Natural killer cell (primary cell): ENCODE measurements at regions not wholly inside any gene's neighbourhood (a gene's known extent, or its start where the extent isn't known, plus 50 kb on each side); places are given as distances from the start of the nearest gene placed in this dataset.

ENCODE experiments used
- ATAC-seq, 3 donors: fragments of 150-1000 bp in 2 of 3; fragments of 200-7000 bp in 1 of 3; cut with Tn5 transposase; 1 replicate in 1 of 3; 2 replicates in 2 of 3; pipeline ENCODE4 v1.10.0; 2021; ENCODE audit warnings: mild to moderate bottlenecking in 2 of 3, moderate library complexity in 2 of 3
- DNase-seq, 2 donors: peaks; one replicate each; pipeline versions ENCODE4 v3.0.0 to v3.0.0-alpha.2; 2013 to 2021; ENCODE audit warnings: mixed read lengths in 1 of 2
- H3K27ac ChIP-seq: one replicate; pipeline ENCODE4 v1.5.1; 2013; ENCODE audit warnings: mild to moderate bottlenecking, low read length
- H3K27me3 ChIP-seq: one replicate; pipeline ENCODE4 v1.6.1; 2013; ENCODE audit warnings: low read length; ENCODE audit not compliant: control insufficient read depth, insufficient read depth
- H3K36me3 ChIP-seq: one replicate; pipeline ENCODE4 v1.6.1; 2013; ENCODE audit warnings: low read length; ENCODE audit not compliant: control insufficient read depth, insufficient read depth
- H3K4me1 ChIP-seq: one replicate; pipeline ENCODE4 v1.6.1; 2013; ENCODE audit warnings: low read length; ENCODE audit not compliant: control insufficient read depth, insufficient read depth
- H3K4me3 ChIP-seq: one replicate; pipeline ENCODE4 v1.5.1; 2013; ENCODE audit warnings: low read length
- H3K9me3 ChIP-seq: one replicate; pipeline ENCODE4 v1.6.1; 2013; ENCODE audit warnings: low read length; ENCODE audit not compliant: control insufficient read depth, insufficient read depth
- H3K27ac Mint-ChIP-seq, 2 donors: one replicate each; pipeline ENCODE4 v1.8.0; 2022; ENCODE audit warnings: mild to moderate bottlenecking in 2 of 2, mixed read lengths in 2 of 2, moderate library complexity in 1 of 2
- H3K27me3 Mint-ChIP-seq, 2 donors: one replicate each; pipeline ENCODE4 v1.8.0; 2022; ENCODE audit warnings: low read depth in 2 of 2, mixed read lengths in 2 of 2
- H3K36me3 Mint-ChIP-seq: one replicate; pipeline ENCODE4 v1.8.0; 2022; ENCODE audit warnings: mixed read lengths
- H3K4me1 Mint-ChIP-seq, 2 donors: one replicate each; pipeline ENCODE4 v1.8.0; 2022; ENCODE audit warnings: mixed read lengths in 2 of 2
- H3K4me3 Mint-ChIP-seq: one replicate; pipeline ENCODE4 v1.8.0; 2022; ENCODE audit warnings: mild to moderate bottlenecking, moderate library complexity, mixed read lengths
- H3K9me3 Mint-ChIP-seq, 2 donors: one replicate each; pipeline ENCODE4 v1.8.0; 2022; ENCODE audit warnings: mixed read lengths in 2 of 2
- CTCF ChIP-seq: fragments of 200-600 bp; IDR thresholded peaks from one replicate; pipeline ENCODE4 v1.8.0; 2022; ENCODE audit warnings: antibody characterized with exemption
- WGBS: methylation state at CpG from one replicate; pipeline ENCODE4 v1.1.7; 2013; ENCODE audit warnings: missing lambda C conversion rate; ENCODE audit not compliant: insufficient coverage; 5-methylcytosine and 5-hydroxymethylcytosine counted together
- intact Hi-C: fragments of 100-400 bp; cut with micrococcal nuclease; formaldehyde crosslinking; loops from one replicate; pipeline ENCODE4 v1.14.2; 2022

DNA sequence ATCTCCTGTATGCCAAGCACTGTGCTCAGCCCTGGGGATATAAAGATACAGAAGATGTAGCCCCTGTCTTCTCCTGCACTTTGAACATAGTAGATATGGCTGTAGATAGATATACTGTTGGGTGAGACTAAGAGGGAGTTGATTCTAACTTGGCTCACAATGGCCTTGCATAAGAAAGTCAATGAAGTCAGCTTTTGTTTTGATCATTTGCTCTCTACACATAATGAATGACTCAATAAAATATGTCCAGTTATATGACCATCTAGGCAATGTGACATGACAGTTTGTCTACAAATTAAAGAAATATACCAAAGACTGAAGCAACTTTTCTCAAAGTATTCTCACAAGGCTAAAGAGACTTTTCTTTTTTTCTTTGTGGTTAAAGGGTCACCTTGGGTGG, 147.6 kb upstream of the DIPK2B start:
- no peaks in the 10 kb centered on the region for H3K4me1 ChIP-seq
- no peak for ATAC-seq
- H3K27me3 ChIP-seq: no peaks in the 10 kb centered on the region
- TF ChIP-seq CTCF: no peak
- Mint-ChIP-seq H3K9me3 (peaks cover 2 to 4% of the 10 kb centered on the region in 2 donors), H3K4me1 (no peaks in the 10 kb centered on the region), H3K4me3 (no peak overlapping the region), H3K27ac (no peak overlapping the region), H3K36me3 (no peaks in the 10 kb centered on the region), H3K27me3 (peaks cover 0 to 28% of the 10 kb centered on the region in 2 donors)
- H3K27ac ChIP-seq: no peak overlapping the region
- no peaks in the 10 kb centered on the region for H3K9me3 ChIP-seq
- DNase-seq: no peak
- no peak overlapping the region for H3K4me3 ChIP-seq
- no peaks in the 10 kb centered on the region for H3K36me3 ChIP-seq
- intact Hi-C loops: no loop called here

GRCh38 chrX:45347877-45348276, 147.2 kb upstream of the DIPK2B start:
- no peak for DNase-seq
- no peak overlapping the region for H3K27ac Mint-ChIP-seq
- Histone ChIP-seq H3K36me3 (no peaks in the 10 kb centered on the region), H3K9me3 (no peaks in the 10 kb centered on the region), H3K4me1 (no peaks in the 10 kb centered on the region), H3K27ac (no peak overlapping the region), H3K27me3 (no peaks in the 10 kb centered on the region), H3K4me3 (no peak overlapping the region)
- no peaks in the 10 kb centered on the region for H3K4me1 Mint-ChIP-seq
- H3K9me3 Mint-ChIP-seq: peaks cover 2 to 4% of the 10 kb centered on the region in 2 donors
- no peak for TF ChIP-seq CTCF
- intact Hi-C loops: no loop called here
- H3K4me3 Mint-ChIP-seq: no peak overlapping the region
- no peaks in the 10 kb centered on the region for H3K36me3 Mint-ChIP-seq
- peaks cover 0 to 28% of the 10 kb centered on the region in 2 donors for H3K27me3 Mint-ChIP-seq
- ATAC-seq: no peak

GRCh38 chrX:45344594-45344993, 143.9 kb upstream of the DIPK2B start:
- H3K27me3 Mint-ChIP-seq: peaks cover 0 to 15% of the 10 kb centered on the region in 2 donors
- H3K4me3 Mint-ChIP-seq: no peak overlapping the region
- DNase-seq: no peak
- Histone ChIP-seq H3K4me1 (no peaks in the 10 kb centered on the region), H3K36me3 (no peaks in the 10 kb centered on the region), H3K27ac (no peak overlapping the region), H3K27me3 (no peaks in the 10 kb centered on the region), H3K9me3 (no peaks in the 10 kb centered on the region), H3K4me3 (no peak overlapping the region)
- intact Hi-C loops: no loop called here
- WGBS: 100% methylated on average over 2 of the region's 2 CpGs
- no peak for TF ChIP-seq CTCF
- no peaks in the 10 kb centered on the region for H3K4me1 Mint-ChIP-seq
- H3K27ac Mint-ChIP-seq: no peak overlapping the region
- no peaks in the 10 kb centered on the region for H3K9me3 Mint-ChIP-seq
- no peaks in the 10 kb centered on the region for H3K36me3 Mint-ChIP-seq
- no peak for ATAC-seq

DNA sequence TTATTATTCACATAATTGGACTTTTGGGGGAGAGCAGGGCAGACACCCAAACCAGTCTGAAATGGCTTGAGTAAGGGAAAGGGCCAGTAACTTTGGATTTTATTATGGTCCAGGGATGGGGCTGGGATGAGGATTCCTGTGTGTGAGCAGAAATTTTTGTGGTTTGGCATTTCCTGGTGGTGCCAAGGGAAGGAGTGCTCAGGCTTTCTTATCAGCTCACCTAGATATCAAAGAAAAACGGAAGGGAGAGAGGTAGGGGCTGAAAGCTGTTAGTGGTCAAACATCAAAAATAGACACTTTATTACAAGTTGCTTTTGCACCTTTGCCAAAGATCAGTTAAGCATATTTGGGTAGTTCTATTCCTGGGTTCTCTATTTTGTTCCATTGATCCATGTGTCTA, 128.5 kb upstream of the DIPK2B start:
- DNase-seq (no peak), ATAC-seq (no peak)
- Mint-ChIP-seq H3K4me1 (no peaks in the 10 kb centered on the region), H3K9me3 (no peaks in the 10 kb centered on the region), H3K4me3 (no peak overlapping the region), H3K27me3 (peaks cover 3% of the 10 kb centered on the region in 2 donors), H3K36me3 (no peaks in the 10 kb centered on the region), H3K27ac (no peak overlapping the region)
- TF ChIP-seq CTCF: no peak
- Histone ChIP-seq H3K9me3 (no peaks in the 10 kb centered on the region), H3K27me3 (no peaks in the 10 kb centered on the region), H3K27ac (no peak overlapping the region), H3K4me3 (no peak overlapping the region), H3K36me3 (no peaks in the 10 kb centered on the region), H3K4me1 (no peaks in the 10 kb centered on the region)
- no CpG with 5 or more reads among the region's 1 CpG for WGBS
- intact Hi-C loops: loop anchor here (10.0 kb wide), 1 partner anchor 516 kb away; no protein-coding TSS in a partner anchor
